DOHH2 (cell line): ENCODE measurements at regions not wholly inside any gene's neighbourhood (a gene's known extent, or its start where the extent isn't known, plus 50 kb on each side); places are given as distances from the start of the nearest gene placed in this dataset.

ENCODE experiments used
- H3F3A ChIP-seq: fragments of 200-600 bp; sonication (generic), shearing (Covaris generic); 2 replicates; pipeline ENCODE4 v1.6.0; 2016; ENCODE audit warnings: antibody characterized with exemption, mild to moderate bottlenecking; ENCODE audit not compliant: control insufficient read depth, insufficient read depth
- H3K27ac ChIP-seq: fragments of 200-600 bp; sonication (generic); 2 replicates; pipeline ENCODE4 v1.5.1; 2014; ENCODE audit warnings: low read depth, mild to moderate bottlenecking, low read length, moderate library complexity
- H3K27me3 ChIP-seq: fragments of 200-600 bp; sonication (generic); 2 replicates; pipeline ENCODE4 v1.6.1; 2014; ENCODE audit warnings: mild to moderate bottlenecking, low read length, mixed read lengths; ENCODE audit not compliant: control insufficient read depth
- H3K36me3 ChIP-seq: fragments of 200-600 bp; sonication (generic); 2 replicates; pipeline ENCODE4 v1.6.1; 2014; ENCODE audit warnings: mild to moderate bottlenecking, low read length, moderate library complexity, mixed read lengths; ENCODE audit not compliant: control insufficient read depth
- H3K4me1 ChIP-seq: fragments of 200-600 bp; sonication (generic); 2 replicates; pipeline ENCODE4 v1.6.1; 2014; ENCODE audit warnings: mild to moderate bottlenecking, low read length, mixed read lengths; ENCODE audit not compliant: control insufficient read depth
- H3K4me2 ChIP-seq: fragments of 200-600 bp; sonication (generic); 2 replicates; pipeline ENCODE4 v1.6.0; 2014; ENCODE audit warnings: mild to moderate bottlenecking, low read length, moderate library complexity
- H3K4me3 ChIP-seq: fragments of 200-600 bp; sonication (generic); 2 replicates; pipeline ENCODE4 v1.5.1; 2014; ENCODE audit warnings: mild to moderate bottlenecking, low read length, mixed read lengths
- H3K79me2 ChIP-seq: fragments of 200-600 bp; sonication (generic); 2 replicates; pipeline ENCODE4 v1.6.1; 2014; ENCODE audit warnings: mild to moderate bottlenecking, low read length, mixed read lengths; ENCODE audit not compliant: control insufficient read depth
- H3K9me2 ChIP-seq: fragments of 200-600 bp; sonication (generic); replicated peaks from 2 replicates; pipeline ENCODE4 v1.6.1; 2014; ENCODE audit warnings: mild to moderate bottlenecking, low read length, mixed read lengths; ENCODE audit not compliant: control insufficient read depth
- H3K9me3 ChIP-seq: fragments of 200-600 bp; sonication (generic); 2 replicates; pipeline ENCODE4 v1.6.1; 2014; ENCODE audit warnings: antibody characterized with exemption, low read length, mixed read lengths; ENCODE audit not compliant: control insufficient read depth, insufficient read depth
- H4K20me1 ChIP-seq: fragments of 200-600 bp; sonication (generic); 2 replicates; pipeline ENCODE4 v1.6.0; 2014; ENCODE audit warnings: low read depth, mild to moderate bottlenecking, antibody characterized with exemption, low read length, moderate library complexity; ENCODE audit not compliant: control insufficient read depth, insufficient read depth
- EZH2phosphoT487 ChIP-seq: fragments of 200-600 bp; sonication (generic); IDR thresholded peaks from 2 replicates; pipeline ENCODE4 v1.6.1; 2017; ENCODE audit warnings: borderline replicate concordance, mild to moderate bottlenecking, antibody characterized with exemption, low read length, moderate library complexity, mixed read lengths
- TF ChIP-seq, protein P1 (sequence below): fragments of 200-600 bp; sonication (generic); IDR thresholded peaks from one replicate; pipeline ENCODE4 v1.5.1; 2014; ENCODE audit warnings: antibody characterized with exemption, mild to moderate bottlenecking, low read depth, low read length; ENCODE audit not compliant: poor library complexity, severe bottlenecking

DNA sequence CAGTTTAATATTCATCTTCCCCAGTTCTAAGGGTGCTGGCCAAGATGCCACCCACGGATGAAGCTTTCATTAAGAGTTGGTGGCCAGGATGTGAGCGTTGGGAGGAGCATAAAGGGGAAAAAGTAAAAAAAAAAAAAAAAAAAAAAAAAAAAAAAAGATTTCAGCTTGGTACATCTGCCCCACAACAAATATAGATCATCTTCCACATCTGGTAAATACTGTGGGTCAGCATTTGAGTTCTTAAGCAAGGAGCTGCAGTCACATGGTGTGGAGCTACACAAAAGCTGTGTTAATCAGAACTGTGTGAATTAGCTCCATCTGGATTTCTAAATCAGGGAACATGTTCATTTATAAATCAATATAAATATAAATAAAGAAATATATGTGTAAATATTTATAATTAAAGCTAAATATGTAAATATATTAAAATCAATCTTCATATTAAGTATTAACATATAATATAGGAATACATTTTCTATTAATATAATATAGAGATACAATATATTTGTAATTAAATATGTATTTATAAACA, 262.3 kb downstream of the NUAK1 start:
- Histone ChIP-seq H3K27me3 (no peaks in the 10 kb centered on the region), H4K20me1 (no peaks in the 10 kb centered on the region), H3K27ac (no peak overlapping the region), H3K4me2 (no peak overlapping the region), H3K4me3 (no peak overlapping the region), H3K79me2 (no peaks in the 10 kb centered on the region), H3K36me3 (no peaks in the 10 kb centered on the region), H3K9me2 (no peaks in the 10 kb centered on the region), H3F3A (no peaks in the 10 kb centered on the region), H3K9me3 (no peaks in the 10 kb centered on the region), H3K4me1 (no peaks in the 10 kb centered on the region)
- TF ChIP-seq, protein P1, sequence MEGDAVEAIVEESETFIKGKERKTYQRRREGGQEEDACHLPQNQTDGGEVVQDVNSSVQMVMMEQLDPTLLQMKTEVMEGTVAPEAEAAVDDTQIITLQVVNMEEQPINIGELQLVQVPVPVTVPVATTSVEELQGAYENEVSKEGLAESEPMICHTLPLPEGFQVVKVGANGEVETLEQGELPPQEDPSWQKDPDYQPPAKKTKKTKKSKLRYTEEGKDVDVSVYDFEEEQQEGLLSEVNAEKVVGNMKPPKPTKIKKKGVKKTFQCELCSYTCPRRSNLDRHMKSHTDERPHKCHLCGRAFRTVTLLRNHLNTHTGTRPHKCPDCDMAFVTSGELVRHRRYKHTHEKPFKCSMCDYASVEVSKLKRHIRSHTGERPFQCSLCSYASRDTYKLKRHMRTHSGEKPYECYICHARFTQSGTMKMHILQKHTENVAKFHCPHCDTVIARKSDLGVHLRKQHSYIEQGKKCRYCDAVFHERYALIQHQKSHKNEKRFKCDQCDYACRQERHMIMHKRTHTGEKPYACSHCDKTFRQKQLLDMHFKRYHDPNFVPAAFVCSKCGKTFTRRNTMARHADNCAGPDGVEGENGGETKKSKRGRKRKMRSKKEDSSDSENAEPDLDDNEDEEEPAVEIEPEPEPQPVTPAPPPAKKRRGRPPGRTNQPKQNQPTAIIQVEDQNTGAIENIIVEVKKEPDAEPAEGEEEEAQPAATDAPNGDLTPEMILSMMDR = no peak
- no peak for TF ChIP-seq EZH2phosphoT487

DNA sequence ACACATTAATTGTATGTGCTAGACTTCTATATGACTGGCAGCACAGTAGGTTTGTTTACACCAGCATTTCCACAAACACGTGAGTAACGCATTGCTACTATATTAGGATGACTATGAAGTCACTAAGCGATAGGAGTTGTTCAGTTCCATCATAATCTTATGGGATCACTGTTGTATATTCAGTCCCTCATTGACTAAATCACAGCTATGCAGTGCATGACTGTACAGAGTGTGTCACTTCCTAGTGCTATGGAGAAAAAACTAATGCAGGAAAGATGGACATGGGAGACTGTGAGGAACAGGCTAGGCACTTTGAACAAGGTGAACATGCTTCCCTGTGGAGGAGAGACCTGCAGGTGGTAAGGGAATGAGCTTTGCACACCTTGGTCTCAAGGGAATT, 259.8 kb downstream of the NUAK1 start:
- no peaks in the 10 kb centered on the region for H3K36me3 ChIP-seq
- H3K4me2 ChIP-seq = no peak overlapping the region
- no peaks in the 10 kb centered on the region for H4K20me1 ChIP-seq
- no peaks in the 10 kb centered on the region for H3K9me2 ChIP-seq
- H3K4me1 ChIP-seq = no peaks in the 10 kb centered on the region
- H3K27ac ChIP-seq = no peak overlapping the region
- H3K9me3 ChIP-seq = no peaks in the 10 kb centered on the region
- TF ChIP-seq EZH2phosphoT487 = no peak
- TF ChIP-seq, protein P1 = no peak
- no peak overlapping the region for H3K4me3 ChIP-seq
- no peaks in the 10 kb centered on the region for H3K27me3 ChIP-seq
- no peaks in the 10 kb centered on the region for H3K79me2 ChIP-seq
- H3F3A ChIP-seq = no peaks in the 10 kb centered on the region

DNA sequence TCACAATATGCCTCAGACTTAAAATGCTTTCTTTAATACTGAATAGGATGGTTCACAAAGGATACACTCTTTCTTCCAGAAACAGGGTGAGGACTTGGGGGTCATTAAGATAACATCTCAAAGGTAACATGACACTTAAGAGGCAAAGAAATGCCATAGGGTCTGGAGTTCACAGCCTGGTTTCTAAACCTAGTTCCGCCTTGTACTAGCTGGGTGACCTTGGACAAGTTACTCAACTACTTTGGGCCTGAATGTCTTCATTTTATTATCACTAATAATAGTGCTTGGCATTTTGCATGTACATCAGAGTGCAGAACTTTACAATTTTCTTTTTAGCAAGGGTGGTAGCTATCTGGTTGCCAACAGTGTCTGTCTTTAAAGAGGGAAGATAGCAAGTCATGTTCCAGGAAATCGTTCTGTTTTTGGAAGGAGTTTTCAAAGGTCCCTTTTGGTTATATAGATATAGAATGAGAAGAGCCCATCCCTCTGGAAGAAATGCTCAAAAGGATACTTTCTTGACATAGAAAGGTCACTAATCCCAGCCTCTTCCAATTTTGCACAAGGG, 257.8 kb downstream of the NUAK1 start:
- no peaks in the 10 kb centered on the region for H3K36me3 ChIP-seq
- H3K9me3 ChIP-seq = no peaks in the 10 kb centered on the region
- no peak overlapping the region for H3K27ac ChIP-seq
- H3K4me1 ChIP-seq = no peaks in the 10 kb centered on the region
- no peaks in the 10 kb centered on the region for H3K79me2 ChIP-seq
- TF ChIP-seq, protein P1 = no peak
- no peak for TF ChIP-seq EZH2phosphoT487
- no peaks in the 10 kb centered on the region for H3K9me2 ChIP-seq
- H3K4me3 ChIP-seq = no peak overlapping the region
- no peaks in the 10 kb centered on the region for H3F3A ChIP-seq
- H3K4me2 ChIP-seq = no peak overlapping the region
- no peaks in the 10 kb centered on the region for H3K27me3 ChIP-seq
- H4K20me1 ChIP-seq = no peaks in the 10 kb centered on the region
